Keratinocyte (primary cell): ENCODE measurements at regions not wholly inside any gene's neighbourhood (a gene's known extent, or its start where the extent isn't known, plus 50 kb on each side); places are given as distances from the start of the nearest gene placed in this dataset.

Experiments used
- DNase-seq: peaks from one replicate; pipeline ENCODE4 v3.0.0-alpha.2; 2011; ENCODE audit warnings: low read depth, missing footprints, low spot score
- FAIRE-seq: peaks from 2 replicates; lab custom pipeline; 2011; peaks lifted over from hg19 to GRCh38; lab: Jason Lieb, UNC
- H2AFZ ChIP-seq: 2 replicates; pipeline ENCODE4 v1.6.0; 2012; ENCODE audit warnings: low read length, control low read depth, inconsistent platforms; ENCODE audit not compliant: control insufficient read depth
- H3K27ac ChIP-seq: 2 replicates; pipeline ENCODE4 v1.5.1; 2011; ENCODE audit warnings: low read length; ENCODE audit not compliant: control insufficient read depth, insufficient read depth
- H3K27me3 ChIP-seq: 3 replicates; pipeline ENCODE4 v1.6.0; 2011; ENCODE audit warnings: low read length; ENCODE audit not compliant: control insufficient read depth, insufficient read depth; ENCODE audit errors: extremely low read depth
- H3K36me3 ChIP-seq, 2 experiments: 2 replicates in 1 of 2; 3 replicates in 1 of 2; pipeline ENCODE4 v1.5.1; 2011; ENCODE audit warnings: low read length in 2 of 2, mild to moderate bottlenecking in 1 of 2; ENCODE audit not compliant: control insufficient read depth in 2 of 2, insufficient read depth in 2 of 2; ENCODE audit errors: extremely low read depth in 1 of 2
- H3K4me1 ChIP-seq: 3 replicates; pipeline ENCODE4 v1.5.1; 2011; ENCODE audit warnings: low read length; ENCODE audit not compliant: control insufficient read depth, insufficient read depth; ENCODE audit errors: extremely low read depth
- H3K4me2 ChIP-seq: 3 replicates; pipeline ENCODE4 v1.6.0; 2011; ENCODE audit warnings: low read depth, low read length; ENCODE audit not compliant: control insufficient read depth, insufficient read depth; ENCODE audit errors: extremely low read depth
- H3K4me3 ChIP-seq, 3 experiments: fragments of 200-600 bp in 1 of 3; sonication (generic) in 1 of 3; 2 replicates in 2 of 3; 3 replicates in 1 of 3; pipeline ENCODE4 v1.5.1; 2011 to 2016; ENCODE audit warnings: low read length in 3 of 3, mild to moderate bottlenecking in 3 of 3, control low read depth in 2 of 3, inconsistent platforms in 1 of 3, low read depth in 1 of 3, mixed read lengths in 1 of 3, mixed run types in 1 of 3, moderate library complexity in 1 of 3; ENCODE audit not compliant: control insufficient read depth in 2 of 3, insufficient read depth in 2 of 3; ENCODE audit errors: extremely low read depth in 1 of 3
- H3K79me2 ChIP-seq: 2 replicates; pipeline ENCODE4 v1.6.0; 2012; ENCODE audit warnings: low read length; ENCODE audit not compliant: control insufficient read depth, insufficient read depth
- H3K9ac ChIP-seq: 3 replicates; pipeline ENCODE4 v1.6.0; 2011; ENCODE audit warnings: low read length; ENCODE audit not compliant: control insufficient read depth, insufficient read depth; ENCODE audit errors: extremely low read depth
- H3K9me1 ChIP-seq: 3 replicates; pipeline ENCODE4 v1.6.0; 2011; ENCODE audit warnings: low read length; ENCODE audit not compliant: control insufficient read depth, insufficient read depth; ENCODE audit errors: extremely low read depth
- H3K9me3 ChIP-seq: 2 replicates; pipeline ENCODE4 v1.5.1; 2012; ENCODE audit warnings: low read depth, low read length; ENCODE audit not compliant: control insufficient read depth
- H4K20me1 ChIP-seq: 3 replicates; pipeline ENCODE4 v1.6.0; 2011; ENCODE audit warnings: low read length; ENCODE audit not compliant: control insufficient read depth, insufficient read depth; ENCODE audit errors: extremely low read depth
- EZH2 ChIP-seq: IDR thresholded peaks from one replicate; pipeline ENCODE4 v1.6.1; 2012; ENCODE audit warnings: inconsistent platforms, mild to moderate bottlenecking, low read length, moderate library complexity
- dilution Hi-C: fragments of 300-500 bp; cut with MboI; formaldehyde crosslinking; loops from one replicate; pipeline ENCODE4 v1.7.0; 2020; ENCODE audit warnings: low sequenced_read_pairs; ENCODE audit not compliant: extremely low pct_ligation_motif_present
- TF ChIP-seq, protein P1 (sequence below), 3 experiments: IDR thresholded peaks in 1 of 3; conservative IDR thresholded peaks in 1 of 3; optimal IDR thresholded peaks in 1 of 3; 2 replicates in 2 of 3; 3 replicates in 1 of 3; pipeline versions ENCODE3 to v1.5.1; 2011; ENCODE audit warnings: low read length in 3 of 3, mild to moderate bottlenecking in 3 of 3, moderate library complexity in 2 of 3, control low read depth in 1 of 3, inconsistent platforms in 1 of 3; ENCODE audit not compliant: insufficient read depth in 2 of 3; ENCODE audit errors: extremely low read depth in 1 of 3

DNA sequence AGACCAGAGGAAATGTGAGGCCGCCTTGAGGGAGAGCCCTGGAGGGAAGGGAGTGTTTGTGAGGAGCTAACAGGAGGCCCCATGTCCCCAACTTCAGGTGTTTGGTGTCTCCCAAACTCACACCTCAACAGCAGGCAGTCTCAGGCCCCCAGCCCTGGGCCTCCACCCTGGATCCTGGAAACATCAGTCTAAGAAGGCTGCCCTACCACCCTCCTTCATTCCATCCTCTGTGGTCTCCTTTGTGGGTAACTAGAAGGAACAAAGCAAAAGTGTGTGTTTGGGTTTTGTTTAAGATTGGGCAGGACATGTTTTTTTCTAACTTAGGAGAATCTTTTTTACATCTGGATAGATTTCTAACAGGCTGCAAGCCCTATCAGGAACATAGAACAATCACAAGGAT is 404.3 kb downstream of the BCL11A start:
- no peak for TF ChIP-seq EZH2
- TF ChIP-seq, protein P1, sequence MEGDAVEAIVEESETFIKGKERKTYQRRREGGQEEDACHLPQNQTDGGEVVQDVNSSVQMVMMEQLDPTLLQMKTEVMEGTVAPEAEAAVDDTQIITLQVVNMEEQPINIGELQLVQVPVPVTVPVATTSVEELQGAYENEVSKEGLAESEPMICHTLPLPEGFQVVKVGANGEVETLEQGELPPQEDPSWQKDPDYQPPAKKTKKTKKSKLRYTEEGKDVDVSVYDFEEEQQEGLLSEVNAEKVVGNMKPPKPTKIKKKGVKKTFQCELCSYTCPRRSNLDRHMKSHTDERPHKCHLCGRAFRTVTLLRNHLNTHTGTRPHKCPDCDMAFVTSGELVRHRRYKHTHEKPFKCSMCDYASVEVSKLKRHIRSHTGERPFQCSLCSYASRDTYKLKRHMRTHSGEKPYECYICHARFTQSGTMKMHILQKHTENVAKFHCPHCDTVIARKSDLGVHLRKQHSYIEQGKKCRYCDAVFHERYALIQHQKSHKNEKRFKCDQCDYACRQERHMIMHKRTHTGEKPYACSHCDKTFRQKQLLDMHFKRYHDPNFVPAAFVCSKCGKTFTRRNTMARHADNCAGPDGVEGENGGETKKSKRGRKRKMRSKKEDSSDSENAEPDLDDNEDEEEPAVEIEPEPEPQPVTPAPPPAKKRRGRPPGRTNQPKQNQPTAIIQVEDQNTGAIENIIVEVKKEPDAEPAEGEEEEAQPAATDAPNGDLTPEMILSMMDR (optimal IDR thresholded peaks at IDR 0.05 in 1 of 3, IDR thresholded peaks at IDR 0.05 in 1 of 3, conservative IDR thresholded peaks at IDR 0.05 in 1 of 3; ENCODE audit: extremely low read depth in 1 of 3, insufficient read depth in 2 of 3, low read length in 3 of 3), result no peak
- no peaks in the 10 kb centered on the region for H3K36me3 ChIP-seq
- no peak overlapping the region for H3K4me3 ChIP-seq
- H3K9me3 ChIP-seq, result no peaks in the 10 kb centered on the region
- no peak overlapping the region for H2AFZ ChIP-seq
- H3K27ac ChIP-seq, result no peak overlapping the region
- DNase-seq, result no peak
- H3K79me2 ChIP-seq, result no peaks in the 10 kb centered on the region
- no peak overlapping the region for H3K4me2 ChIP-seq
- H3K9ac ChIP-seq, result no peak overlapping the region
- no peaks in the 10 kb centered on the region for H4K20me1 ChIP-seq
- H3K27me3 ChIP-seq, result peaks cover 3% of the 10 kb centered on the region
- H3K9me1 ChIP-seq, result no peaks in the 10 kb centered on the region
- no peak for FAIRE-seq
- dilution Hi-C loops, result no loop called here
- H3K4me1 ChIP-seq, result no peaks in the 10 kb centered on the region

DNA sequence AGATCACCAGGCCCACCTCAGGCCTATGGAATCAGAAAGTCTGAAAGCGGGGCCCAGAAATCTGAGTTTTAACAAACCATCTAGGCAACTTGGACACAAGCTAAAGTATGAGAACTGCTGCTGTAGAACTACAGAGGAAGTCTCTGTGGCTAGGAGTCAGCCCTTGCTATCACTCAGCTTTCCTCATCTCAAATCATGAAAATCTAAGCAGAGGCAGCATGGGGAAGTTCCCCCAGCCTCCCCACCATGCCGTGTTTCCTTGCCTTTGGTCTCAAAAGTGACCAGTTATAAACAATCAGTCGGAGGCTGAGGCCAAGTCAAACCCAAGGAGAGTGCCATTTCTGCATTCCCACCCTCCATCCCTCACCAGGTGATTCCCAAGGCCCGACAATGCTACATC is 404.7 kb downstream of the BCL11A start:
- no peak for TF ChIP-seq EZH2
- TF ChIP-seq, protein P1 (optimal IDR thresholded peaks at IDR 0.05 in 1 of 3, IDR thresholded peaks at IDR 0.05 in 1 of 3, conservative IDR thresholded peaks at IDR 0.05 in 1 of 3; ENCODE audit: extremely low read depth in 1 of 3, insufficient read depth in 2 of 3, low read length in 3 of 3), result no peak
- FAIRE-seq (no peak), DNase-seq (no peak)
- Histone ChIP-seq H3K9me3 (no peaks in the 10 kb centered on the region), H3K4me1 (no peaks in the 10 kb centered on the region), H3K27ac (no peak overlapping the region), H3K9ac (no peak overlapping the region), H3K79me2 (no peaks in the 10 kb centered on the region), H4K20me1 (no peaks in the 10 kb centered on the region), H3K9me1 (no peaks in the 10 kb centered on the region), H2AFZ (no peak overlapping the region), H3K36me3 (no peaks in the 10 kb centered on the region), H3K4me3 (no peak overlapping the region), H3K27me3 (peaks cover 3% of the 10 kb centered on the region), H3K4me2 (no peak overlapping the region)
- dilution Hi-C loops, result no loop called here
